ENCODE measurements at regions not wholly inside any gene's neighbourhood (a gene's known extent, or its start where the extent isn't known, plus 50 kb on each side); places are given as distances from the start of the nearest gene placed in this dataset.

DNA sequence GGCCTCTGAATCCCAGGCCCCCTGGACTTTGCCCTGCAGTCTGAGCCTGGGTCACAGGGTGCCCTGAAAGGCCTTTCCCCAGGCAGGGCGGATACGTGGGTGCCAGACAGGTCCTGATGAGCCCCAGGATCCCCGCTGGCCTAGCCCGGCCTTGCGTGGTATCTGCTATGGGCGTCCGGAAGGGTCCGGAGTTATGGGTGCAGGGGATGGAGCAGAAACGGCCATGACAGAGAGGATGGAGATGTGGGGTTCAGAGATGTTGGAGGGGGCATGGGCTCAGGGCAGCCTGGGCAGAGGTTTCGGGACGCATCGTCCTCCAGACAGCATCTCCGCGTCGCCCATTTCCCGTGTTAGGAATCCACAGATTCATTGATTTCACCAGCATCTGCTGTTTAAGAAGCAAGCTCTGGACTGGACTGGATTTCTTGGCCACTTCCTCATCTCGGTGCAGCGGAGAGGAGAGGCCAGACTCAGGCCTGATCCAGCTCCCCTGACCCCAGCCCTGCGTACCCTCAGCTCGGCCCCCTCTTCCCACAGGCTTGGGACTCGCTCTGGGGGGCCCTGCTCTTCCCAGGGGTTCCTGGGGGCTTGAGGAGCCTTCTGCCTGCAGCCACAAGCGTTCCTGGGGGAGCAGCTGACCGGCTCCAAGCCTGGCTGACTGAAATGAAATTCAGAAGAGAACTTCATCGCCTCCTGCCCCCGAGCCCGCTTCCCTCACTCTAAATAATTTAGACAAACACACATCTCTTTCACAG, 86.9 kb upstream of the ADRA2C start:
- no peak for TF ChIP-seq CTCF (IDR thresholded peaks at IDR 0.05)
- no peak for TF ChIP-seq EZH2 (IDR thresholded peaks at IDR 0.05)
